ENCODE measurements at regions not wholly inside any gene's neighbourhood (a gene's known extent, or its start where the extent isn't known, plus 50 kb on each side); places are given as distances from the start of the nearest gene placed in this dataset.

DNA sequence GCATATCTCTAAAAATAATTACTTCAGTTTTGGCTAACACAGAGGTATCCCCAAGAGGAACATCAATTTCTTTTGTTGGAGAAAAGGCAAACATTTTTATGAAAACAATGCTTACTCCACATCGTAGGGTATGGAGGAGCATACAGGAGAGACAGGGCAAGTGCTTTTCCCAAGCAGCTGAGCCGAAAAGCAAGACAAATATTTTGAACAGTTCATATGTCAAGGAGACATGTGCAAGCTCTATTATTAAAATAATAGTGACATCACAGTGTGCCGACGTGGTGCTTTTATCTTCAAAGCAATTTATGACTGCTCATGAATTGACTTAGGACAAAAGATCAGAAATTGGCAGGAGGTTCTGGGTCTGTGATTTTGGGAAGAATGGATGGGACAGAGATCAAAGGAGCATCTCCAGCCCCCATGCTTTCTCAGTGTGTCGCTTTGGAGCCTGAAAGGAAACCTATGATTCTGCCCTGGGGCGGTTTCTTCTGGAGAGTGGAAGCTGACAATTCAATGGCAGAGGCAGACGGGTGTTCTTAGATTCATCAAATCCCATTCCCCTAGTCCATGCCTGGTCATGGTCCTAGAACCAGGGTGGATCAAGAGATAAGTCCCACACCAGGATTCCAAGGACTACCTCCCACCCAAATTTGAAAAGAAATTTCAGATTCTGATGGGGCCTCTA lies 97.1 kb downstream of the JCAD start:
- DNase-seq: no peak

DNA sequence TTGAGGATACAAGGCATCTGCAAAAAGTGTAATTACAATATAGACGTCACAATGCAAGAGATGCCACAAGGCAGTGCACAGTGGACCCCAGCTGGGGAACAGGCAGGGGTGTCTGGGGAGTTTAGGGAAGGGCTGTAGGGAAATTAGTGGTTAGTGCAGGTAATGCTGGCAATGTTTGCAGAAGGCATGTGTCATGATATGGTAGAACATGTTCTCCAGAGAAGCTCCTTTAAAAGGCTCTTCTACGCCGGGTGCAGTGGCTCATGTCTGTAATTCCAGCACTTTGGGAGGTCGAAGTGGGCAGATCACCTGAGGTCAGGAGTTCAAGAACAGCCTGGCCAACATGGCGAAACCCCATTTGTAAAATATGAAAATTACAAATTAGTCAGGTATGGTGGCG lies 98.0 kb downstream of the JCAD start:
- no peak for DNase-seq

DNA sequence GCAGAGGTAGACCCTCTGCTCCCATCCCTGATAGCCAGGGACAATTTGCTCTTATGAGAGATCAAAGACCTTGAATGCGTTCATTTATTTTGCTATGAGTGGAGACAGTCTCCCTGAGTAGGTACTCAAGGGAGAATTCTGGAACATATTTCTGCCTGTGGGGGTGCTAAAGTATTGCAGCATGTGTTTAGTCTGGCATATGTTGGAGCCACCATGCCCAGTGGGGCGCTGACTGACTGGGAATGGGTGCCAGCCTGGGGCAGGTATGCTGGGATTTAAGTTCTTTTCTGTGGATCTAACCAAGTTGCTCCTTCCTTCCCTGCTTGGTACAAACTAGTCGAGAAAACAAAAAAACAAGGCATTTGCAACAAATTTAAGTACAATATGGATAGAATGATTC lies 99.1 kb downstream of the JCAD start:
- DNase-seq: no peak

DNA sequence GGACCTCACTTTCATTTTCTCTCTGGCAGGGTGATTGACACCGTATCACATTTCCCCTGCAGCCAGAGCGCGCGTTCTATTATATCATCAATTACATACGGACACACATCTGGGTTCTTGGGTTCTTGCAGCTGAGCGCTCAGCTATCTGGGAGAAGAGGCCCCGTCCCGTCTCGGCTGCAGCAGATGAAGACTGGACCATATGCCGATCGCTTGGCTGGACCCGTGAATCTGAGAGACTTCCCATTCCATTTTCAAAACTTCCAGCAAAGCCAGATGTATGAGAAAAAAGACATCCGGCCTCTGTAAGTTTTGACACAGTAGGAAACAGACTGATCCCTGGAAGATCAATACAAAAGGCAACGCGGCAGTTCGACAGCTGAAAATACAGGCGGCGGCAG lies 99.8 kb downstream of the JCAD start:
- no peak for DNase-seq

DNA sequence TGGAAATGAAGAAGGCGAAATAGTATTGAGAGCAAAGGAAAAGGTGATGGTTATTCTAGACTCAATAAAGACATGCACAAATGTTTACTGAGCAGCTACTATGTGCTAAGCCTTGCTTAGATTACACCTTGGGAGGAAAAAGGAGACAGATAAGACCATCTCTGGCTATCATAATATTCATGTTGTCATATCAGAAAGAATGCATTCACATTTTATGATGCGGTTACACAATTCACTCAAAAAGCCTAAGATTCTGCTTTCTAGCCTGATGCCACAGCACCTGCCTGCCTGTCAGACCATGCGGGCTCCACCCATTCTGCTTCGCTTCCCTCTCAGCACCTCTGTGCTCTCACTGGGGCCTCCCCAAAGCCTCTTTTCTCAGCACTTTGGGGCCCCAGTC lies 100.9 kb downstream of the JCAD start:
- no peak for DNase-seq

DNA sequence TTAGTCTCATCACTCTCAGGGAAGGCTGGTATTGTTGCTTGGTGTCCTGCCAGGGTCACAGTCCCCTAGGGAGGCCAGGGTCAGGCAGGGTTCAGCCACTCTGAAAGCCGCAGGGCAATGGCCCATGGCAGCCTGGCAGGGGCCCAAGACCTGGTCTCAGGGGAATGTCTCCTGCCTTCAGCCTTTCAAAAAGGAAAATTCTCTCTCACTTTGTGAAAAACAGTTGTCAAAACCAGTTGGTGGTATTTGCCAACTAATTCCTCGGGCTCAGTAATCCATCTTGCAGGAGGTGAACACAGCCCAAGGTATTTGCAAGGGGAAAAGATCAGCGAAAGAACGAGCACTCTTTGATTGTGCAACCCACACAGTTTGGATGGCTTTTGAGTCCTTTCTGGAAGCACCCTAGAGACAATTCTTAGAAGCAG lies 101.5 kb downstream of the JCAD start:
- no peak for DNase-seq

DNA sequence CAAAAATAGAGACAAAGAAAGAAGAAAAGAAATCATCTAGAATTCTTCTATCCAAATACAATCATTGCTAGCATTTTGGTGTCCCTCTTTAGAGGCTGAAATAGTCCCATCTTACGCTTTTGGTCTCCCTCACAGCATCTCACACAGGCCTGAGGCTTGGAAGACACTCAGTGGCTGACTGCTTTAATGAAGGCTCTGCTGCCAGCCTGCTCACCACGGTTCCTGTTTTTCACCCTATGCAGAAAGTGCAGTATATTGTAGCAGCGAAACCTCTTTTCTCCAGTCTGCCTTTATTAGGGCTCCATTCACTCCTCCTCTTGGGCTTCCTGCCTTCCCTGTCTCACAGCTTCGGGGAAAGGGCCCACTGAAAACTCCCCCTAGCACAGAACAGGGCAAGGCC lies 102.2 kb downstream of the JCAD start:
- DNase-seq: no peak

DNA sequence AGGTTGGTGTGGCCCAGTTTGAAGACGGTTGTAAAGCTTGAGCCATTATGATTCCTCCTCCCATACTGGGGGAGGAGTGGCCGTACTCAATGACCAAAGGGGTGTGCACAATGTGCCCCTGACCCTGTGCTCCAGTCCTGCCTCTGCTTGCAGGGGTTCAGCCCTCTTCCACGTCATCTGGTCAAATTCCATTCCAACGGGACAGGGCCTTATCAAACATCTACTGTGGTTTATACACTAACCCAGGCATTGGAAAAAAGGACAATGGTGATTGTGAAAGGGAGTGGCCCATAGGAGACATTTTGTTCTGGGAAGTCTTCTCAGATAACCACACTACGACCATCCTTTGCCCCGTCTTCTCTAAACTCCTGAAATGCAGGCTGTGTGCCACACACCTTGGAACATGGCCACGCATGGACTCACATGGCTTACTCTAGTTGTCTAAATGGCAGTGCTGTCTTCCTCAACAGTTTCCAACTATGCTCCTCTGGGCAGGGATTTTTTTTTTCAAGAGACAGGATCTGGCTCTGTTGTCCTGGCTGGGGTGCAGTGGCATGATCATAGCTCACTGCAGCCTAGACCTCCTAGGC lies 103.0 kb downstream of the JCAD start:
- DNase-seq: no peak

DNA sequence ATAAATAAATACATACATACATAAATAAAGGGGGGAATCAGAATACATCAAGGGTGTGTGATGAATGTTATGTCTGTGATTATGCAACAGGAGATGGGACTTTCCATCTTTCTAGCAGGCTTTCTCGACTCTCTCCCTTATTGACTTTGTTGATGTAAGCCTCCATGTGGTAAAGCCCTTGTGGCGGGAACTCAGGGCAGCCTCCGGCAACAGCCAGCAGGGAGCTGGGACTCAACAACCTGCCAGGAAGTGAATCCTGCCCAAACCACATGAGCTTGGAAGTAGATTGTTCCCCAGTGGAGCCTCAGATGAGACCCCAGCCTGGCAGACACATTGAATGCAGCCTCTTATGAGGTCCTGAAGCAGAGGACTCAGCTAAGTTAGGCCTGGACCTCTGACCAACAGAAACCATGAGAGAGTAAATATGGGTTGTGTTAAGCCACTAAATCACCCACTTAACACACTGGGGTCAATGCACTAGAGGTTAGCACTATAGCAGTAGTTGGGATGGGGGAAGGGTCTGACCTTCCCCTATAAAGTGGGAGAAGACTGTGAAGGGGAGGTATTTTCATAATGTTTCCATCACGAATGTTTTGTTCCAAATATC lies 104.0 kb downstream of the JCAD start:
- DNase-seq: no peak

DNA sequence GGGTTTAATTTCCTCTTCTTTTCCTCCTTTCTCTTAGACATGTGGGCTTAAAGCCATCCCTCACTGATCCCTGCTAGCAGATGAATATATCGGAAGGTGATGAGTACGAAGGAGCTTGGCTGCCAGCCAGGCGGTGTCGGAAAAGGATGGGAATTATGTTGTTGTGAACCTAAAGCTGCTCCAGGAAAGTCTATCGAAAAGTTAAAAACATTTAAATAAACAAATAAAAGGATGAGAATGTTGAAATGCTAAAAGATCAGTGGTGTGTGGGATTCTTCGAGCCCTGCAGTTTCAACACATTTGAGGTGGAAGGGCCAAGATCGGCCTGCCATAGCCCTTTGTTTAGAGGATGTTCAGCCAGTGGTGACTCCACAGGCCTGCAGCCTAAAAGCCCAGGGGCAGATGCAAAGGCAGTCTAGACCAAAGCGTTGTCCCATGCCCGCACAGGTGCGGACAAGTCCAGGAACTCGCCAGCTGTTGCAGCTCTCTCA lies 107.9 kb downstream of the JCAD start:
- DNase-seq: no peak

DNA sequence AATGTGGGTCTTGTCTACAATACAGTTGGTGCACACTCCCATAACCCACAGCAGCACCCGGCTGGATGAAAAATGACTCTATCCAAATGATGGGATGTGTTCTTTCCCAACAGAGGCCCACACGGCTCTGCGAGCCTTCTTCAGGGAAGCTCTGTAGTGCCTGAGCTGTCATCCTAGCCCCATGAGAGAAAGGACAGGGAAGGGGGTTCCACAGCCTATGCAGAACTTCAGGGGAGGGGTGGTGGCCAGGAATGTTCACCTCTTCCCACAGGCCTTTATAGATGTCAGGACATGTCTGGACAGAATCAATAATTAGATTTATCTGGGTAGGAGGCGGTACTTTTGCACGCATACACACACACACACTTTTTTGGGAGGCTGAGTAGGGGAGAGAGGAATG lies 109.0 kb downstream of the JCAD start:
- DNase-seq: no peak

DNA sequence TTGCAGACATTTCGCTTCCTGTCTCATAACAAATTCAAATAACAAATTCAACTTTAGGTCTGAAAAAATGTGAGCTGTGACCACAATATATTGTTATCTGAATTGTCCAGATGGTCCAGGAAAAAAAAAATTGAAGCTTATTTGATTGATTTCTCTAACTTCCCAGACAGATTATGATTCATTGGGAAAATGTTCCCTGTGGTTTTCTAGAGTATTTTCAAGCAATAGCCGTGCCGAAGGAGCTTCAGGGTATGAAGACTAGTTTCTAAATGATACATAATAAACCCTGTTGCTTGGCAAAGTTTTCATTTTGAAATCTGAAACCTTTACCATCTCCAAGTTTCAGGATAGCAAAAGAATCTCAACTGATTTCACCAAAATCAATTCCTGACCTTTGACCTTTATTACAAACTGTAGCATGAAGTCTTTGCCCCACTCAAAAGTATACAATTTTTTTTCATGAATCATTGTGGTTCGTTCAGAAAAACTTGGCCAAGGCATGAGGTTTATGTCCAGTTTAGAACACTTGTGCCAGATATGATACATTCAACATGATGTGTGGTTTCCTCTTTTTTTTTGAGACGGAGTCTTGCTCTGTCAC lies 109.9 kb downstream of the JCAD start:
- DNase-seq: no peak

DNA sequence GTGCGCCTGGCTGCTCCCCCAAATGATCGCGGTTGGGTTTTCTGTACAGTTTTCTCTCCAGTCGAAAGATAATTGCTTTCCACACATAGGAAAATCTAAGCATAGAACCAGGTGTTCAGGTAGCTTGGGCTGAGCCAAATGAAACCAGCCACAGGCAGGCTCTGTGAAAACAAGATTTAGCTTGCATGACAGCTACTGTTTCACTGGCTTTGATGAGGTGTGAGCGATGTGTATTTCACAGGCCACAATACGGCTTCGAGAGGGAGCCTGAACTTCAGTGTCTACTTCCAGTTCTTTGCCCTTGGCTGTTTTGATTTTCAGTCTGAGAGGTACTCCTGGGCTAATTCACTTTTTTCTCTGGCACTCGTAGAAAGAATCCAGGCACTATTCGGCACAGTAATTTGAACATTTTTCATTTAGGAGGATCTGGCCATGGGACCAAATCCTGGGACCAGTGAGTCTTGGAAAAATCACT lies 110.5 kb downstream of the JCAD start:
- DNase-seq: no peak

DNA sequence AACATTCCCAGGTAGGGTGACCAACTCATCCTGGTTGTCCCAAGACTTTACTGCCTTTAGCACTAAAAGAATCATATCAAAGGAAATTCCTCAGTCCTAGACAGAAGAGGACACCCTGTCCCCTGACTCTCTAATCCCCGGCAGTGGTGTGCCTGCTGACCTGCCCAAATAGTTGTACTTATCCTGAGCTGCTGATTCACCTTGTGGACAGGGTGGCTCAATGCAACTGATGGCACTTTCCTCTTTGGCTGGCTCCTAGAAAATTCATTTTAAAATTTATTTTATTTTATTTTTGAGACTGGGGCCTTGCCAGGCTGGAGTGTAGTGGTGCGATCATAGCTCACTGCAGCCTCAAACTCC lies 111.7 kb downstream of the JCAD start:
- no peak for DNase-seq

DNA sequence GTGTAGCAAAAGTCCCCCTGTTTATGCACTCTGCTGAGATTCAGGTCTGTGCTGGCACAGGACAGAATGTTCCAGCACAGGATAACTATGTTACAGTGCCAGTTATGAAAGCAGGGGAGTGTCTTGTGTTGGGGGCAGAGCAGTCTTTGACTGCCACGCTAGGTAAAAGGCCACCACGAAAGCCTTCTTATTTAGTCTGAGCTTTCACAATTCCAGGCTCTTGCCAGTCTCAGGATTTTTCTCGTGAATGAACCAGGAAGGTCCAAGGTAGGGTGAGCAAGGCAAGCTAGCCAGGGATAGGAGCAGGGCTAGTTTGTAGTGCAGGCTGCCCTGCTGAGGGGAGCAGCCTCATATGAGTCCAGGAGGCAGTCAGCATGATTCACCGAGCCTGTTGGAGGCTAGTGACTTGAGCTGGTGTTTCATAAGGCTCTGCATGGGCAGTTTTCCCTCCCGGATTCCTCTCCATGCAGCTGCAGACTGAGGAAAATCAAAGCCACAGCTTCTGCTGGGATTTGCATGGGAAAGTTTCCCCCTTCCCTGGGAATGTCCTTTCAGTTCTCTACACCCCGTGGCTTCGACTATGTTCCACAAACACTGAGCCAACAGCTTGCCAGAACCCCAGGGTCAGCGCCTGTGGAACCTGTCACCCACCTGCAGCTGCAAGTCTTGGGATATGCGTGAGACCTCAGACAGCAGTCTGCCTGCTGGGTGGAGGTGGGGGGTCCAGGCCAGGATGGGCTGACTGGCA lies 112.3 kb downstream of the JCAD start:
- DNase-seq: no peak

DNA sequence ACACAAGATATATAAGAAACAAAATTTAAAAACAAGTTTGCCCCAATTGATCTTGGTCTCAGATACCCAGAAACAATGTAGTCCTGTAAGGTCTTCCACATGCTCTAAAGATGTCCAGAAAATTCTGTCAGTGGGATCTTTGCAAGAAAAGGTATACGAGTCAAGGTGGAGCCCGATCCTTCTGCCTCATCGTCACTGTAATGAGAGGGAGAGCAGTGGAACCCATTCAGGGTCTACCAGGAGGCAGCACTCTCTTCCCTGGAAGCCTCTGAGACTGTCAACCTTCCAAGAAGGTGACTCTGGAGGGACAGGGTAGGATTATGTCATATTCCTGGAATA lies 112.8 kb downstream of the JCAD start:
- DNase-seq: no peak

DNA sequence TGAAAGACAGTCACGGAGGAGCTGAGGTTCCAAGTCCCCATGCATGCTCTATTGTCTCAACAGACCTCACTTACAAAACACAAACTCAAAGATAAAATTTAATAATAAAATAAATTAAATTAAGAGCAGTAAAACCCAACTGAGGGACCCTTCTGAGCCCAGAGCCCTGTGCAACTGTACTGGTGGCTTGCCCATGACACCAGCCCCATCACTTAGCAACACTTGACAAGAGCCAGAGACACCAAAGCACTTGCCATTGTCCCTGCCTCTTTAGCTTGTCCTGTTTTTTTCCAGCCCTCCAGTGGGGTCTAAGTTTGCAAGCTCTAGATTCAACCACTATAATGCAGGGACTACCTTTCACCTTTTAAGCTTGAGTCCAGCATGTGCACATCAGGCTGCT lies 117.9 kb downstream of the JCAD start:
- no peak for DNase-seq

DNA sequence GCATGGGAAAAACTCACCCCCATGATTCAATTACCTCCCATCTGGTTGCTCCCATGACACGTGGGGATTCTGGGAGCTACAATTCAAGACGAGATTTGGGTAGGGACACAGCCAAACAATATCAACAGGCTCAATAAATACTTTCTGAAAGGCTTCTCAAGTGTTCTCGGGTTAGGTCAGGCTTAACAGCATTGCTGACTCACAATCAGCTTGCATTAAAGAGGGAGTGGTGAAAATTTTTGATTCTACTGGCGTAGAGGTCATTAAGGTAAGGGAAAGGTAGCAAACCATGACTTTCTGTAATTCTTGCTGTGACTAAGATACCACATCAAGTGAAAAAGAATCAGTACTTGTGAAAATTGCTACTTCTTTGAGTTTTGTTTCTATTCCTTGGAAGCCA lies 126.4 kb downstream of the JCAD start:
- DNase-seq: no peak

DNA sequence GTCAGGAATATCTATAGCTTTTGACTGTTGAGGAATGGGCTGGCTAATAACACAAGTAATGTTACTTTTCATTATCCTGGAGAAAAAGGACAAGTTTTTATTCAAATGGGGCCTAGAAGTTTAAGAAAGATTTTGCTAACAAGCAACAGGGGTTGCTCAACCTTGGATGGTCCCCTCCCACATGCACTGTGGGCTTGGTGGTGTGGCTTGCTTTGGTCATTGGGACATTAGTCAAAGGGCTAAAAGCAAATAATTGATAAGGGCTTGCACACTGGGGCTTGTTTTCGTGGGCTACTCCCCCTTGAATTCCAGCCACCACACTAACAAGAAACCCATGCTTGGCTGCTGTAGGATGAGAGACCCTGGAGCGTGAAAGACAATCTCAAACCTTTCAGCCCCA lies 127.6 kb downstream of the JCAD start:
- no peak for DNase-seq

DNA sequence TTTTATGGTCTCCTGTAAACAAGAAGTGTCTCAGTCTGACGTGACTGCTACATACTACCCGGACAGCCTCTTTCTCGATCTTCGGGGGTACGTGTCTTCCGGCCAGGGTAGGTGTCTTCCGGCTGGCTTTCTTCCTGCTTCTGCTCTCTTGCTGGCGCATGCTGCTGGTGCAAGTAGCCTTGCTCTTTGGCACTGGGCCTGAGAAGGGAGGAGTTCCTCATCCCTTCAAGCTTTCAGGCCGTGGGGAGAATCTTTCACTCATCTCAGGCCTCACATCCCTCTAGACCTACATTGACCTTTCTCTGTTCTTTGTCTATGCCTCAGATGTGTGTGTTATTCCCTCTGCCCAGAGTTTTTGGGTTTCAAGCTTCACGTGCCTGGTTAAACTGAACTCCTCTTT lies 130.4 kb downstream of the JCAD start:
- no peak for DNase-seq

DNA sequence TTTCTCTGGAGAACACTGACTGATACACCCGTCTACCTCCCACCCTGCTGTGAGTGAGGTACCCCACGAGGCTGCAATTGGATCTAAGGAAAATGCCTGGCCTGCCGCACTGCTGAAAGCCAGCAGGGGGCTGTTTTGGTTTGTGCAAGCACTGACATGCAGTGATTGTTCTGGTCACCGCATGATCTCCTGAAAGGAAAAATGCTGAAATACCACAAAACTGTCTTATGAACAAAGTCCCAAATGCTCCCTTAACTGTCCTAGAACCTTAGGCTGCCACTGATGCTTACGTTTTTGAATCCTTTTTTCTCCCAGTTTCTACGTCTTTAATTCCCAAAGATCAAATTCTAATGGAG lies 132.7 kb downstream of the JCAD start:
- DNase-seq: no peak

DNA sequence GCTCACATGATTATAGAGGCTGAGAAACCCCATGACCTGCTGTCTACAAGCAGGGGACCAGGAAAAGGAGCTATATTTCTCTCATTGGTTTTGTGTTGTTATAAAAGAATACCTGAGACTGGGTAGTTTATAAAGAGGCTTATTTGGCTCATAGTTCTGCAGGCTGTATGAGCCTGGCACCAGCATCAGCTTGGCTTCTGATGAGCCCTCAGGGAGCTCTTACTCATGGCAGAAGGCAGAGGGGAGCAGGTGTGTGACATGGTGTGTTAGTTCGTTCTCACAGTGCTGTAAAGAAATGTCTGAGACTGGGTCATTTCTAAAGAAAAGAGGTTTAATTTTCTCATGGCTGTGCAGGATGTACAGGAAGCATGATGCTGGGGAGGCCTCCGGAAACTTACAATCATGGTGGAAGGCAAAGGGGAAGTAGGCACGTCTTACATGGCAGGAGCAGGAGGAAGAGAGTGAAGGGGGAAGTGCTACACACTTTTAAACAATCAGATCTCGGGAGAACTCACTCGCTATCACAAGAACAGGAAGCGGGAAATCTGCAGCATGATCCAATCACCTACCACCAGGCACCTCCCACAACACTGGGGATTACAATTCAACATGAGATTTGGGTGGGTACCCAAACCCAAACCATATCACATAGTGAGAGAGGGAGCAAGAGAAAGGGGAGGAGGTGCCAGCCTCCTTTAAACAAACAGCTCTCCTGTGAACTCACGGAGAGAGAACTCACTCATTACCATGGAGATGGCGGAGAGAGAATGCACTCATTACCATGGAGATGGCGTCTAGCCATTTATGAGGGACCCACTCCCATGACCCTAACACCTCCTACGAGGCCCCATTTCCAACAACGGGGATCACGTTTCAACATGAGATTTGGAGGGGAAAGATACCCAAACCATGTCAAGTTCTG lies 133.4 kb downstream of the JCAD start:
- no peak for DNase-seq

Data from T-helper 1 cell (primary cell).